ENCODE measurements at regions not wholly inside any gene's neighbourhood (a gene's known extent, or its start where the extent isn't known, plus 50 kb on each side); places are given as distances from the start of the nearest gene placed in this dataset.
"Not testable (repeated sequence)": the region's sequence is repeated elsewhere in the genome, so short reads cannot be mapped to it uniquely, and the experiment has no call there.

DNA sequence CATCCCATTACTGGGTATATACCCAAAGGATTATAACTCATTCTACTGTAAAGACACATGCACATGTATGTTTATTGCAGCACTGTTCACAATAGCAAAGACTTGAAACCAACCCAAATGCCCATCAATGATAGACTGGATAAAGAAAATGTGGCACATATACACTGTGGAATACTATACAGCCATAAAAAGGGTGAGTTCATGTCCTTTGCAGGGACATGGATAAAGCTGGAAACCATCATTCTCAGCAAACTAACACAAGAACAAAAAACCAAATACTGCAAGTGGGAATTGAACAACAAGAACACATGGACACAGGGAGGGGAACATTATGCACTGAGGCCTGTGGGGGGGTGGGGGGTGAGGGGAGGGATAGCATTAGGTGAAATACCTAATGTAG is 1155.9 kb downstream of the UQCRFS1 start:
- not testable (repeated sequence) for H3K79me2 ChIP-seq (ENCODE audit: control insufficient read depth, insufficient read depth, low read length); BruUV-seq (replicated peaks)

DNA sequence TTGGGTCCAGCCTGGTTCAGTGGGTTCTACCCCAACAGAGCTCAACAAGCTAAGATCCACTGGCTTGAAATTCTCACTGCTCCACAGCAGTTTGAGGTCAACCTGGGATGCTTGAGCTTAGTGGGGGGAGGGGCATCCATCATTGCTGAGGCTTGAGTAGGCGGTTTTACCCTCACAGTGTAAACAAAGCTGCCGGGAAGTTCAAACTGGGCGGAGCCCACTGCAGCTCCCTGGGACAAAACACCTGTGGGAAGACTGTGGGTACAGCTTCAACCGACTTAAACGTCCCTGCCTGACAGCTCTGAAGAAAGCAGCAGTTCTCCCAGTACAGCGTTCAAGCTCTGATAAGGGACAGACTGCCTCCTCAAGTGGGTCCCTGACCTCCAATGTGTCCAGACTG is 1161.9 kb downstream of the UQCRFS1 start:
- no peaks in the 10 kb centered on the region for H3K79me2 ChIP-seq (ENCODE audit: control insufficient read depth, insufficient read depth, low read length)
- RAD21 ChIA-PET (ENCODE audit: unreplicated experiment), result no interaction called here
- in situ Hi-C loops (cut with MboI), result no loop called here
- no peak for FAIRE-seq
- H3K9ac ChIP-seq (ENCODE audit: control insufficient read depth, insufficient read depth, low read length), result no peak overlapping the region
- H2AFZ ChIP-seq (ENCODE audit: control insufficient read depth, low read depth, low read length), result no peak overlapping the region
- DNase-seq (ENCODE audit: low read depth, low spot score), result no peak
- no peak overlapping the region for H3K4me2 ChIP-seq (ENCODE audit: control insufficient read depth, insufficient read depth)
- intact Hi-C loops (cut with micrococcal nuclease; ENCODE audit: unreplicated experiment), result no loop called here
- H3K9me3 ChIP-seq (replicated peaks; ENCODE audit: control insufficient read depth, insufficient read depth, low read length), result no peaks in the 10 kb centered on the region; the same call in 2 of the 3 replicates
- H3K27ac ChIP-seq (ENCODE audit: control insufficient read depth, insufficient read depth), result no peak overlapping the region
- POLR2A ChIA-PET, result no interaction called here
- H3K4me1 ChIP-seq (ENCODE audit: control insufficient read depth, insufficient read depth, low read length), result no peaks in the 10 kb centered on the region
- WGBS (ENCODE audit: insufficient coverage, insufficient replicate concordance, low lambda C conversion rate, missing lambda C conversion rate), result 54% methylated on average over 6 of the region's 6 CpGs
- no peaks in the 10 kb centered on the region for H4K20me1 ChIP-seq (ENCODE audit: control insufficient read depth, insufficient read depth)
- SMC1A ChIA-PET (ENCODE audit: uncharacterized antibody, unreplicated experiment), result interaction anchor here (1.1 kb wide), 1 partner anchor 37 kb away, joined by 3 read pairs; no protein-coding TSS in a partner anchor
- H3K36me3 ChIP-seq (ENCODE audit: control insufficient read depth in 2 of 2, insufficient read depth in 2 of 2, low read length in 1 of 2), result no peaks in the 10 kb centered on the region
- no peaks in the 10 kb centered on the region for H3K27me3 ChIP-seq (replicated peaks in 1 of 2; ENCODE audit: control insufficient read depth in 2 of 2, insufficient read depth in 2 of 2, low read length in 1 of 2)
- no peak for ATAC-seq
- CTCF ChIA-PET, result interaction anchor here (2.3 kb wide), 1 partner anchor 11 kb away, joined by 4 read pairs; no protein-coding TSS in a partner anchor
- BruUV-seq (replicated peaks), result no TSS peak
- TF ChIP-seq SREBF1 (IDR thresholded peaks at IDR 0.05; ENCODE audit: low read length) (no peak), EED (IDR thresholded peaks at IDR 0.05; ENCODE audit: low read depth) (no peak), KDM1A (IDR thresholded peaks at IDR 0.05; ENCODE audit: borderline replicate concordance) (no peak), CBFB (IDR thresholded peaks at IDR 0.05; ENCODE audit: low read depth) (no peak), GATAD2B (conservative IDR thresholded peaks at IDR 0.05; ENCODE audit: low read depth) (no peak), TCF12 (IDR thresholded peaks at IDR 0.05; ENCODE audit: low read depth, low read length) (no peak), STAT1 (conservative IDR thresholded peaks at IDR 0.05) (no peak), DPF2 (IDR thresholded peaks at IDR 0.05) (no peak), ZBED1 (IDR thresholded peaks at IDR 0.05; ENCODE audit: borderline replicate concordance) (no peak), LARP7 (IDR thresholded peaks at IDR 0.05) (no peak), BRCA1 (IDR thresholded peaks at IDR 0.05; ENCODE audit: low read depth, low read length) (no peak), HDAC2 (IDR thresholded peaks at IDR 0.05) (no peak)
- TF ChIP-seq, protein P1, sequence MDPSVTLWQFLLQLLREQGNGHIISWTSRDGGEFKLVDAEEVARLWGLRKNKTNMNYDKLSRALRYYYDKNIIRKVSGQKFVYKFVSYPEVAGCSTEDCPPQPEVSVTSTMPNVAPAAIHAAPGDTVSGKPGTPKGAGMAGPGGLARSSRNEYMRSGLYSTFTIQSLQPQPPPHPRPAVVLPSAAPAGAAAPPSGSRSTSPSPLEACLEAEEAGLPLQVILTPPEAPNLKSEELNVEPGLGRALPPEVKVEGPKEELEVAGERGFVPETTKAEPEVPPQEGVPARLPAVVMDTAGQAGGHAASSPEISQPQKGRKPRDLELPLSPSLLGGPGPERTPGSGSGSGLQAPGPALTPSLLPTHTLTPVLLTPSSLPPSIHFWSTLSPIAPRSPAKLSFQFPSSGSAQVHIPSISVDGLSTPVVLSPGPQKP (IDR thresholded peaks at IDR 0.05; ENCODE audit: low read depth, low read length), result no peak
- no peak overlapping the region for H3K4me3 ChIP-seq

More for the DNA sequence above, 1155.9 kb downstream of the UQCRFS1 start:
- ATAC-seq; POLR2A ChIA-PET; FAIRE-seq; H3K27me3 ChIP-seq (replicated peaks in 1 of 2; ENCODE audit: control insufficient read depth in 2 of 2, insufficient read depth in 2 of 2, low read length in 1 of 2); H3K4me2 ChIP-seq (ENCODE audit: control insufficient read depth, insufficient read depth); CTCF ChIA-PET; H3K9me3 ChIP-seq (replicated peaks; ENCODE audit: control insufficient read depth, insufficient read depth, low read length); H3K27ac ChIP-seq (ENCODE audit: control insufficient read depth, insufficient read depth); H3K9ac ChIP-seq (ENCODE audit: control insufficient read depth, insufficient read depth, low read length); RAD21 ChIA-PET (ENCODE audit: unreplicated experiment); H3K36me3 ChIP-seq (ENCODE audit: control insufficient read depth in 2 of 2, insufficient read depth in 2 of 2, low read length in 1 of 2); DNase-seq (ENCODE audit: low read depth, low spot score); H3K4me3 ChIP-seq; intact Hi-C loops (cut with micrococcal nuclease; ENCODE audit: unreplicated experiment); H4K20me1 ChIP-seq (ENCODE audit: control insufficient read depth, insufficient read depth); in situ Hi-C loops (cut with MboI); H2AFZ ChIP-seq (ENCODE audit: control insufficient read depth, low read depth, low read length); H3K4me1 ChIP-seq (ENCODE audit: control insufficient read depth, insufficient read depth, low read length): not testable (repeated sequence)
- SMC1A ChIA-PET (ENCODE audit: uncharacterized antibody, unreplicated experiment), result interaction anchor here (0.6 kb wide), 1 partner anchor 100 kb away, joined by 3 read pairs; no protein-coding TSS in a partner anchor
